ENCODE measurements at regions not wholly inside any gene's neighbourhood (a gene's known extent, or its start where the extent isn't known, plus 50 kb on each side); places are given as distances from the start of the nearest gene placed in this dataset.
"Not testable (repeated sequence)": the region's sequence is repeated elsewhere in the genome, so short reads cannot be mapped to it uniquely, and the experiment has no call there.

DNA sequence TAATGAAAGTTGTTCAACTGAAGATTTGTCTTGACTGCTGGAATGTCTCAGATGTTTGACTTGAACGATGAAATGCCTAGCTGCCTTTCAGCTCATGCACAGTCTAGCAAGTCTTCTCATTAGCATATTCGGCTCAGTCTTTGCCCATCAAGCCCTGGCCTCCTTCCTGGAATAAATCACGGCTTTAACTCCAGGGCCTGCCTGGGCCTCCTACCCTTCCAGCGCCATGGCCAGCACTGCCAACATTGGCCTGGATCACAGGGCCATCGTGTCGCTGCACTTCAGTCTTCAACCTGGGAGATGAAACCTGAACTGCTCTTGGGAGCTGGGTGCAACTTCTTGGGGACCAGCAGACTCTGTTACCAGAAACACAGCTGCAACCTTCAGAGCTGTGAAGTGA lies 126.7 kb upstream of the TMEM260 start:
- Histone ChIP-seq H2AFZ (ENCODE audit: low read depth, low read length, poor library complexity, severe bottlenecking) (no peak overlapping the region), H3K4me3 (replicated peaks in 1 of 2; ENCODE audit: low read depth in 1 of 2, low read length in 2 of 2) (no peak overlapping the region), H4K20me1 (ENCODE audit: insufficient read depth) (no peaks in the 10 kb centered on the region), H3K79me2 (ENCODE audit: insufficient read depth, low read length) (no peaks in the 10 kb centered on the region), H3K27me3 (ENCODE audit: insufficient read depth, low read length) (no peaks in the 10 kb centered on the region), H3K36me3 (ENCODE audit: control insufficient read depth in 1 of 2, insufficient read depth in 2 of 2, low read length in 2 of 2) (no peaks in the 10 kb centered on the region), H3K4me2 (ENCODE audit: low read length) (no peak overlapping the region), H3K4me1 (ENCODE audit: control insufficient read depth in 1 of 2, insufficient read depth in 2 of 2, low read length in 2 of 2) (no peaks in the 10 kb centered on the region), H3K9me3 (ENCODE audit: control insufficient read depth in 1 of 2, insufficient read depth in 1 of 2, low read depth in 1 of 2, low read length in 2 of 2) (no peaks in the 10 kb centered on the region), H3K9ac (ENCODE audit: low read length) (no peak overlapping the region), H3K9me2 (ENCODE audit: insufficient read depth) (no peaks in the 10 kb centered on the region), H3K27ac (ENCODE audit: low read depth, low read length) (no peak overlapping the region)
- ChIA-PET CTCF (interaction anchor here (1.2 kb wide), 1 partner anchor 1007 kb away, joined by 4 read pairs; no protein-coding TSS in a partner anchor), RAD21 (ENCODE audit: low non-redundant PET in 1 of 2, low total read pairs in 2 of 2, uncharacterized antibody in 2 of 2, unreplicated experiment in 2 of 2) (no interaction called here), POLR2A (no interaction called here)
- no peak for ATAC-seq
- intact Hi-C loops (cut with micrococcal nuclease): no loop called here
- no peak for DNase-seq (ENCODE audit: low read depth, low spot score)
- TF ChIP-seq POLR2AphosphoS5 (IDR thresholded peaks at IDR 0.05; ENCODE audit: low read depth, low read length): no peak
- TF ChIP-seq, protein P1, sequence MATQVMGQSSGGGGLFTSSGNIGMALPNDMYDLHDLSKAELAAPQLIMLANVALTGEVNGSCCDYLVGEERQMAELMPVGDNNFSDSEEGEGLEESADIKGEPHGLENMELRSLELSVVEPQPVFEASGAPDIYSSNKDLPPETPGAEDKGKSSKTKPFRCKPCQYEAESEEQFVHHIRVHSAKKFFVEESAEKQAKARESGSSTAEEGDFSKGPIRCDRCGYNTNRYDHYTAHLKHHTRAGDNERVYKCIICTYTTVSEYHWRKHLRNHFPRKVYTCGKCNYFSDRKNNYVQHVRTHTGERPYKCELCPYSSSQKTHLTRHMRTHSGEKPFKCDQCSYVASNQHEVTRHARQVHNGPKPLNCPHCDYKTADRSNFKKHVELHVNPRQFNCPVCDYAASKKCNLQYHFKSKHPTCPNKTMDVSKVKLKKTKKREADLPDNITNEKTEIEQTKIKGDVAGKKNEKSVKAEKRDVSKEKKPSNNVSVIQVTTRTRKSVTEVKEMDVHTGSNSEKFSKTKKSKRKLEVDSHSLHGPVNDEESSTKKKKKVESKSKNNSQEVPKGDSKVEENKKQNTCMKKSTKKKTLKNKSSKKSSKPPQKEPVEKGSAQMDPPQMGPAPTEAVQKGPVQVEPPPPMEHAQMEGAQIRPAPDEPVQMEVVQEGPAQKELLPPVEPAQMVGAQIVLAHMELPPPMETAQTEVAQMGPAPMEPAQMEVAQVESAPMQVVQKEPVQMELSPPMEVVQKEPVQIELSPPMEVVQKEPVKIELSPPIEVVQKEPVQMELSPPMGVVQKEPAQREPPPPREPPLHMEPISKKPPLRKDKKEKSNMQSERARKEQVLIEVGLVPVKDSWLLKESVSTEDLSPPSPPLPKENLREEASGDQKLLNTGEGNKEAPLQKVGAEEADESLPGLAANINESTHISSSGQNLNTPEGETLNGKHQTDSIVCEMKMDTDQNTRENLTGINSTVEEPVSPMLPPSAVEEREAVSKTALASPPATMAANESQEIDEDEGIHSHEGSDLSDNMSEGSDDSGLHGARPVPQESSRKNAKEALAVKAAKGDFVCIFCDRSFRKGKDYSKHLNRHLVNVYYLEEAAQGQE (IDR thresholded peaks at IDR 0.05; ENCODE audit: low read depth): peak; percentile 42
- no TSS peak for BruUV-seq (replicated peaks)

DNA sequence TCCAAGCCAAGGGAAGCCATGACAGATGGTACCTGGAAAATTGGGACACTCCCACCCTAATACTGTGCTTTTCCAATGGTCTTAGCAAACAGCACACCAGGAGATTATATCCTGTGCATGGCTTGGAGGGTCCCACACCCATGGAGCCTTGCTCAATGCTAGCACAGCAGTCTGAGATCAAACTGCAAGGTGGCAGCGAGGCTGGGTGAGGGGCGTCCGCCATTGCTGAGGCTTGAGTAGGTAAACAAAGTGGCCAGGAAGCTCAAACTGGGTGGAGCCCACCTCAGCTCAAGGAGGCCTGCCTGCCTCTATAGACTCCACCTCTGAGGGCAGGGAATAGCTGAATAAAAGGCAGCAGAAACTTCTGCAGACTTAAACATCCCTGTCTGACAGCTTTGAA lies 124.9 kb upstream of the TMEM260 start:
- BruUV-seq (replicated peaks); H2AFZ ChIP-seq (ENCODE audit: low read depth, low read length, poor library complexity, severe bottlenecking); POLR2A ChIA-PET; H3K9ac ChIP-seq (ENCODE audit: low read length); CTCF ChIA-PET; H3K4me3 ChIP-seq (replicated peaks in 1 of 2; ENCODE audit: low read depth in 1 of 2, low read length in 2 of 2); H3K4me1 ChIP-seq (ENCODE audit: control insufficient read depth in 1 of 2, insufficient read depth in 2 of 2, low read length in 2 of 2); DNase-seq (ENCODE audit: low read depth, low spot score); H3K4me2 ChIP-seq (ENCODE audit: low read length); H3K27me3 ChIP-seq (ENCODE audit: insufficient read depth, low read length); H3K9me3 ChIP-seq (ENCODE audit: control insufficient read depth in 1 of 2, insufficient read depth in 1 of 2, low read depth in 1 of 2, low read length in 2 of 2); H3K9me2 ChIP-seq (ENCODE audit: insufficient read depth); RAD21 ChIA-PET (ENCODE audit: low non-redundant PET in 1 of 2, low total read pairs in 2 of 2, uncharacterized antibody in 2 of 2, unreplicated experiment in 2 of 2); H3K79me2 ChIP-seq (ENCODE audit: insufficient read depth, low read length); intact Hi-C loops (cut with micrococcal nuclease); ATAC-seq; H4K20me1 ChIP-seq (ENCODE audit: insufficient read depth); H3K27ac ChIP-seq (ENCODE audit: low read depth, low read length); H3K36me3 ChIP-seq (ENCODE audit: control insufficient read depth in 1 of 2, insufficient read depth in 2 of 2, low read length in 2 of 2): not testable (repeated sequence)

Measured in HCT116 (cell line).